ENCODE measurements at regions not wholly inside any gene's neighbourhood (a gene's known extent, or its start where the extent isn't known, plus 50 kb on each side); places are given as distances from the start of the nearest gene placed in this dataset.

DNA sequence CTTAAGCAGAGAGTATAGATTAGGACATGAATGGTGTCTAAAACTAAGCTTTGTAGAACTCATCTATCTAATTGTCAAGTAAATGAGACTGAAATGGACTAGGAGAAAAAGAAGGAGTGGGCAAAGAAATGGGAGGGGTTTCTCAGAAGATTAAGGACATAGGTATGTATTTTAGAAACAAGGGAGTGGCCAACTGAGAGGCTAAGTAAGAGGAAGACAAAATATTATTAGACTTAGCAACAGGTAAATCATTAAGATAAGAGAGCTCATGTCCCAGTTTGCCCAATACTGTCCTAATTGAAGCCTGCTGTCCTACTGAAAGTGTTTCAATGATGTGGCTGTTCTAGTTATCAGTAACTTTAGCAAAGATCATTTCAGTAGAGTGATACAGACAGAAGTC, 171.4 kb downstream of the KITLG start:
- TF ChIP-seq, protein P1, sequence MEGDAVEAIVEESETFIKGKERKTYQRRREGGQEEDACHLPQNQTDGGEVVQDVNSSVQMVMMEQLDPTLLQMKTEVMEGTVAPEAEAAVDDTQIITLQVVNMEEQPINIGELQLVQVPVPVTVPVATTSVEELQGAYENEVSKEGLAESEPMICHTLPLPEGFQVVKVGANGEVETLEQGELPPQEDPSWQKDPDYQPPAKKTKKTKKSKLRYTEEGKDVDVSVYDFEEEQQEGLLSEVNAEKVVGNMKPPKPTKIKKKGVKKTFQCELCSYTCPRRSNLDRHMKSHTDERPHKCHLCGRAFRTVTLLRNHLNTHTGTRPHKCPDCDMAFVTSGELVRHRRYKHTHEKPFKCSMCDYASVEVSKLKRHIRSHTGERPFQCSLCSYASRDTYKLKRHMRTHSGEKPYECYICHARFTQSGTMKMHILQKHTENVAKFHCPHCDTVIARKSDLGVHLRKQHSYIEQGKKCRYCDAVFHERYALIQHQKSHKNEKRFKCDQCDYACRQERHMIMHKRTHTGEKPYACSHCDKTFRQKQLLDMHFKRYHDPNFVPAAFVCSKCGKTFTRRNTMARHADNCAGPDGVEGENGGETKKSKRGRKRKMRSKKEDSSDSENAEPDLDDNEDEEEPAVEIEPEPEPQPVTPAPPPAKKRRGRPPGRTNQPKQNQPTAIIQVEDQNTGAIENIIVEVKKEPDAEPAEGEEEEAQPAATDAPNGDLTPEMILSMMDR (IDR thresholded peaks at IDR 0.05; ENCODE audit: extremely low read depth in 1 of 2, insufficient read depth in 1 of 2, low read depth in 1 of 2, low read length in 2 of 2) = no peak
- TF ChIP-seq JUN (IDR thresholded peaks at IDR 0.05; ENCODE audit: borderline replicate concordance, insufficient read depth, insufficient read length, low read depth) (no peak), EZH2 (IDR thresholded peaks at IDR 0.05; ENCODE audit: borderline replicate concordance, low read depth, low read length, severe bottlenecking) (no peak), POLR2A (IDR thresholded peaks at IDR 0.05; ENCODE audit: low read depth, low read length) (no peak)
- TF ChIP-seq, protein P2, sequence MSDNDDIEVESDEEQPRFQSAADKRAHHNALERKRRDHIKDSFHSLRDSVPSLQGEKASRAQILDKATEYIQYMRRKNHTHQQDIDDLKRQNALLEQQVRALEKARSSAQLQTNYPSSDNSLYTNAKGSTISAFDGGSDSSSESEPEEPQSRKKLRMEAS (IDR thresholded peaks at IDR 0.05; ENCODE audit: insufficient read depth, insufficient read length) = no peak

Data from endothelial cell of umbilical vein (primary cell).